ENCODE measurements at regions not wholly inside any gene's neighbourhood (a gene's known extent, or its start where the extent isn't known, plus 50 kb on each side); places are given as distances from the start of the nearest gene placed in this dataset.

- no peak overlapping the region for H3K4me3 ChIP-seq (ENCODE audit: low read depth, low read length)
- no peak for DNase-seq (ENCODE audit: low read depth)
- TF ChIP-seq CTCF (IDR thresholded peaks at IDR 0.05; ENCODE audit: insufficient read depth, low read depth, low read length, missing control alignments) = no peak
These were observed 187.4 kb upstream of the NTF3 start for GRCh38 chr12:5244513-5244972.

GRCh38 chr12:5246196-5246595 lies 185.7 kb upstream of the NTF3 start:
- no peak for TF ChIP-seq CTCF (IDR thresholded peaks at IDR 0.05; ENCODE audit: insufficient read depth, low read depth, low read length, missing control alignments)
- DNase-seq (ENCODE audit: low read depth) = no peak
- H3K4me3 ChIP-seq (ENCODE audit: low read depth, low read length) = no peak overlapping the region

- TF ChIP-seq CTCF (IDR thresholded peaks at IDR 0.05; ENCODE audit: insufficient read depth, low read depth, low read length, missing control alignments) = no peak
- no peak for DNase-seq (ENCODE audit: low read depth)
- no peak overlapping the region for H3K4me3 ChIP-seq (ENCODE audit: low read depth, low read length)
These were observed 184.8 kb upstream of the NTF3 start for GRCh38 chr12:5247144-5247543.

- no peak for DNase-seq (ENCODE audit: low read depth)
- TF ChIP-seq CTCF (IDR thresholded peaks at IDR 0.05; ENCODE audit: insufficient read depth, low read depth, low read length, missing control alignments) = no peak
- H3K4me3 ChIP-seq (ENCODE audit: low read depth, low read length) = no peak overlapping the region
These were observed 183.7 kb upstream of the NTF3 start for GRCh38 chr12:5248230-5248629.

GRCh38 chr12:5248999-5249526 lies 182.8 kb upstream of the NTF3 start:
- no peak for TF ChIP-seq CTCF (IDR thresholded peaks at IDR 0.05; ENCODE audit: insufficient read depth, low read depth, low read length, missing control alignments)
- no peak for DNase-seq (ENCODE audit: low read depth)
- no peak overlapping the region for H3K4me3 ChIP-seq (ENCODE audit: low read depth, low read length)

GRCh38 chr12:5251092-5251491 lies 180.8 kb upstream of the NTF3 start:
- no peak overlapping the region for H3K4me3 ChIP-seq (ENCODE audit: low read depth, low read length)
- no peak for TF ChIP-seq CTCF (IDR thresholded peaks at IDR 0.05; ENCODE audit: insufficient read depth, low read depth, low read length, missing control alignments)
- no peak for DNase-seq (ENCODE audit: low read depth)

GRCh38 chr12:5251786-5252185 lies 180.1 kb upstream of the NTF3 start:
- no peak for DNase-seq (ENCODE audit: low read depth)
- no peak for TF ChIP-seq CTCF (IDR thresholded peaks at IDR 0.05; ENCODE audit: insufficient read depth, low read depth, low read length, missing control alignments)
- H3K4me3 ChIP-seq (ENCODE audit: low read depth, low read length) = no peak overlapping the region

All from GM12865 (cell line).